Activated CD8-positive, alpha-beta memory T cell treated with anti-CD3 and anti-CD28 coated beads, Interleukin-2, amount 10 ng/mL, durations not matched to agents 7 days and 5 days (primary cell): ENCODE measurements at regions not wholly inside any gene's neighbourhood (a gene's known extent, or its start where the extent isn't known, plus 50 kb on each side); places are given as distances from the start of the nearest gene placed in this dataset.

Experiments
- ATAC-seq: fragments of 150-1000 bp; cut with Tn5 transposase; one replicate; pipeline ENCODE4 v1.10.0; 2021; ENCODE audit warnings: moderate library complexity
- CTCF ChIA-PET: fragments of 350-600 bp; sonication (Branson Sonifier 250); formaldehyde crosslinking; loops from one replicate; lab custom pipeline; 2021; ENCODE audit warnings: antibody characterized with exemption; lab: Charles Lee
- DNase-seq: peaks from one replicate; pipeline ENCODE4 v3.0.0-alpha.2; 2020
- H3K27ac Mint-ChIP-seq: one replicate; pipeline ENCODE4 v1.8.0; 2021; ENCODE audit warnings: mild to moderate bottlenecking, mixed read lengths
- H3K27me3 Mint-ChIP-seq: one replicate; pipeline ENCODE4 v1.8.0; 2021; ENCODE audit warnings: mixed read lengths
- H3K36me3 Mint-ChIP-seq: one replicate; pipeline ENCODE4 v1.8.0; 2021; ENCODE audit warnings: mild to moderate bottlenecking, mixed read lengths
- H3K4me1 Mint-ChIP-seq: one replicate; pipeline ENCODE4 v1.8.0; 2021; ENCODE audit warnings: mixed read lengths
- H3K4me3 Mint-ChIP-seq: one replicate; pipeline ENCODE4 v1.8.0; 2021; ENCODE audit warnings: mild to moderate bottlenecking, moderate library complexity, mixed read lengths
- H3K9me3 Mint-ChIP-seq: one replicate; pipeline ENCODE4 v1.8.0; 2022; ENCODE audit warnings: low read depth, mixed read lengths

GRCh38 chr10:120960725-120961124 lies 109.6 kb downstream of the WDR11 start:
- DNase-seq (no peak), ATAC-seq (no peak)
- H3K27ac Mint-ChIP-seq: no peak overlapping the region
- H3K4me1 Mint-ChIP-seq: no peaks in the 10 kb centered on the region
- H3K9me3 Mint-ChIP-seq: no peaks in the 10 kb centered on the region
- H3K36me3 Mint-ChIP-seq: no peaks in the 10 kb centered on the region
- no peak overlapping the region for H3K4me3 Mint-ChIP-seq
- no peaks in the 10 kb centered on the region for H3K27me3 Mint-ChIP-seq
- CTCF ChIA-PET: no interaction called here

DNA sequence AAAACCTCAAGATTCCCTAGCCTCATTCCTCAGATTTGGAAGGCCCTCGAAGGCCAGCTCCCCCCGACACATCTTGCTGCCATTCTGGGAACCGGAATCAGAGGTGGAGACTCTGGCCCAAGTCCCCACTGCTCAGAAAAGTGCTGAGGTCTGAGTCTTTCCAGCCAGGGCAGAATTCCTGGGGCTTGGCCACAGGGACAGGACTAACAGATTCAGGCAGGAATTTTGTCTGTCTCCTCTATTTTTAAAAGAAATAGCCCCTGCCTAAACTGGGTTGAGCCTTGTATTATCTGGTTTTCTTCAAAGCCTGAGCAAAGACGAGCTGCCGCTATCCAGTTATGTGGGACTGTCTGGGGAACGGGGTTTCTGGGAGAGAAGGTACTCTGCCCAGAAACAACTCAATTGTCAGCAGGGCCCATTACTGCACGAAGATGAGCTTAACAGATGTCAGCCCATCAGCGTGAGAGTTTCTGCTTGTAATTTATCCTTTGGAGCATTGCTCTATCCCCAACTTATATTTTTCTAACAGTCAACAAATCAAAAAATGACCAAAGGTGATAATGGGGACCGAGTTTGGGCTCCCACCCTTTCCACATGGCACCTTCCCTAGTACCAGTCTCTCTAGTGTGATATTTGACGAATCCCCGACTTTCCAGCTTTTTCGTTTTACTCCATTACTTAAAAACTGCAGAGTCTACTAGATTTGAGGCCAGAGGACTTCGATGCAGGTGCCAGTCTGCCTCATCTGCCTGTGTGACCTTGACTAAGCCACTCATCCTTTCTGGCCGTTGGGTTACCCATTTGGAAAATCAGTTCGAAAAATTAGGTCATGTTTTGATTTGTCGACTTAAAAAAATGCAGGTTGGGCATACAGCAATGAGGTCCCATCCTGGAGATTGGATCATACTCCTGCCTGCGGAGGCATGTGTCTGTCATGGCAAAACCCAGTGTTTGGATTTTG lies 110.9 kb downstream of the WDR11 start:
- no peak overlapping the region for H3K4me3 Mint-ChIP-seq
- no peak for ATAC-seq
- CTCF ChIA-PET: interaction anchor here (1.0 kb wide), 1 partner anchor 843 kb away, joined by 3 read pairs; no protein-coding TSS in a partner anchor

GRCh38 chr10:120962756-120963593 lies 111.8 kb downstream of the WDR11 start:
- CTCF ChIA-PET: interaction anchor here (1.0 kb wide), 1 partner anchor 842 kb away, joined by 3 read pairs; no protein-coding TSS in a partner anchor
- no peak overlapping the region for H3K4me3 Mint-ChIP-seq
- no peaks in the 10 kb centered on the region for H3K36me3 Mint-ChIP-seq
- no peak for DNase-seq
- H3K4me1 Mint-ChIP-seq: no peaks in the 10 kb centered on the region
- no peaks in the 10 kb centered on the region for H3K27me3 Mint-ChIP-seq
- no peak overlapping the region for H3K27ac Mint-ChIP-seq
- ATAC-seq: no peak
- no peaks in the 10 kb centered on the region for H3K9me3 Mint-ChIP-seq

More for the DNA sequence above, 110.9 kb downstream of the WDR11 start:
- no peak for DNase-seq
- Mint-ChIP-seq H3K4me1 (no peaks in the 10 kb centered on the region), H3K36me3 (no peaks in the 10 kb centered on the region), H3K9me3 (no peaks in the 10 kb centered on the region), H3K27me3 (no peaks in the 10 kb centered on the region), H3K27ac (no peak overlapping the region)

DNA sequence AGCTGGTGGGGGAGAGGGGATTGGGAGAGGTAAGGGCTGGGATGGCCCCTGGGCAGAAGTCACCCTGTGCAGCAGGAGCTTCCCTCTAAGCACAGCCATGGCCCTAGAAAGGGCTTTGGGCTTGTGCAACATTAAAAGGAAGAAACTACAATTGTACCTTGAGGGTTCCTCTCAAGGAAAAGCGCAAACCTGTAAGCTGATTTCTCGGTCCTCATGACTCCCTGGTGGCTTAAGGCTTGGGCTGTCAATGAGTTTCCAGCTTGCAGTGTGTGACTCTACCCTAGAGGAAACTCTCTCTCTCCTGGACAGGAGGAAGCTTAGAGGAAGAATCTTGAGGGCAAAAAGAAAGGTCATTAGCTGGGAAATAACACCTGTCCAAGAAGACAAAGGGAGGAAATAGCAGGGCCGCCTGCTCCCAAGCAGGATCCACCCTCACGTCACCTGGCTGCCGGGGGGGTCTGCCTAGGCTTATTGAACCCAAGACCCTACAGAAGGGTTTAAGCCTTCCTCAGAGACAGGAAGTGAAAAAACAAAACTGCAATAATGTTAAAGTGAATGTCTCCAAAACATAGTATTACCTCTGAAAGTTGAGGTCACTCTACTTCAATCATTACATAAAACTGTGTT lies 112.5 kb downstream of the WDR11 start:
- Mint-ChIP-seq H3K4me3 (no peak overlapping the region), H3K27ac (no peak overlapping the region), H3K9me3 (no peaks in the 10 kb centered on the region), H3K27me3 (peaks cover 3% of the 10 kb centered on the region), H3K4me1 (no peaks in the 10 kb centered on the region), H3K36me3 (no peaks in the 10 kb centered on the region)
- DNase-seq (no peak), ATAC-seq (no peak)
- CTCF ChIA-PET: interaction anchor here (1.0 kb wide), 1 partner anchor 842 kb away, joined by 3 read pairs; no protein-coding TSS in a partner anchor

- ATAC-seq: no peak
- no peaks in the 10 kb centered on the region for H3K36me3 Mint-ChIP-seq
- peaks cover 2% of the 10 kb centered on the region for H3K4me1 Mint-ChIP-seq
- CTCF ChIA-PET: no interaction called here
- DNase-seq: no peak
- H3K9me3 Mint-ChIP-seq: peaks cover 3% of the 10 kb centered on the region
- H3K27ac Mint-ChIP-seq: no peak overlapping the region
- H3K27me3 Mint-ChIP-seq: peaks cover 12% of the 10 kb centered on the region
- H3K4me3 Mint-ChIP-seq: no peak overlapping the region
Measured at GRCh38 chr10:120966657-120967045, 115.5 kb downstream of the WDR11 start.

- peaks cover 14% of the 10 kb centered on the region for H3K27me3 Mint-ChIP-seq
- no peak overlapping the region for H3K27ac Mint-ChIP-seq
- H3K4me3 Mint-ChIP-seq: no peak overlapping the region
- no peak for DNase-seq
- H3K4me1 Mint-ChIP-seq: peaks cover 2% of the 10 kb centered on the region
- no peak for ATAC-seq
- no peaks in the 10 kb centered on the region for H3K36me3 Mint-ChIP-seq
- CTCF ChIA-PET: interaction anchor here (1.7 kb wide), 1 partner anchor 15 kb away, joined by 3 read pairs; no protein-coding TSS in a partner anchor
- peaks cover 3% of the 10 kb centered on the region for H3K9me3 Mint-ChIP-seq
Measured at GRCh38 chr10:120969219-120969645, 118.1 kb downstream of the WDR11 start.

GRCh38 chr10:120970595-120971529 lies 119.7 kb downstream of the WDR11 start:
- CTCF ChIA-PET: interaction anchor here (1.7 kb wide), 1 partner anchor 13 kb away, joined by 3 read pairs; no protein-coding TSS in a partner anchor
- H3K4me1 Mint-ChIP-seq: peaks cover 2% of the 10 kb centered on the region
- H3K27me3 Mint-ChIP-seq: peaks cover 14% of the 10 kb centered on the region

GRCh38 chr10:120971671-120972070 lies 120.5 kb downstream of the WDR11 start:
- no peak for DNase-seq
- no peak for ATAC-seq
- H3K4me1 Mint-ChIP-seq: peaks cover 2% of the 10 kb centered on the region
- peaks cover 3% of the 10 kb centered on the region for H3K9me3 Mint-ChIP-seq
- no peak overlapping the region for H3K27ac Mint-ChIP-seq
- no peak overlapping the region for H3K4me3 Mint-ChIP-seq
- peaks cover 14% of the 10 kb centered on the region for H3K27me3 Mint-ChIP-seq
- no peaks in the 10 kb centered on the region for H3K36me3 Mint-ChIP-seq
- CTCF ChIA-PET: no interaction called here

More at GRCh38 chr10:120970595-120971529, 119.7 kb downstream of the WDR11 start:
- H3K4me3 Mint-ChIP-seq: no peak overlapping the region
- peaks cover 3% of the 10 kb centered on the region for H3K9me3 Mint-ChIP-seq
- H3K27ac Mint-ChIP-seq: no peak overlapping the region
- DNase-seq (no peak), ATAC-seq (no peak)
- H3K36me3 Mint-ChIP-seq: no peaks in the 10 kb centered on the region

DNA sequence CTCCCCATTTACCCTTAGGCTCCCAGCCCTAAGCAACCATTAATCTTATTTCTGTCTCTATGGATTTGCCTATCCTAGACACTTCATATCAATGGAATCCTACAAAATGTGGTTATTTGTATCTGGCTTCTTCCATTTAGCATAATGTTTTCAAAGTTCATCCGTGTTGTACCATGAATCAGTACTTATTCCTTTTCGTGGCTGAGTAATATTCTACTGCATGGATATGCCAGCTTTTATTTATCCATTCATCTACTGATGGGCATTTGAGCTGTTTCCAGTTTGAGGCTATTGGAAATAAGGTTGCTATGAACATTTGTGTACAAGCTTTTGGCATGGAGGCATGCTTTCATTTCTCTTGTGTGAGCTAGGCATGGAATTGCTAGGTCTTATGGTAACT lies 121.1 kb downstream of the WDR11 start:
- H3K27me3 Mint-ChIP-seq: peaks cover 14% of the 10 kb centered on the region
- H3K4me3 Mint-ChIP-seq: no peak overlapping the region
- peaks cover 3% of the 10 kb centered on the region for H3K9me3 Mint-ChIP-seq
- ATAC-seq (no peak), DNase-seq (no peak)
- CTCF ChIA-PET: no interaction called here
- no peak overlapping the region for H3K27ac Mint-ChIP-seq
- peaks cover 2% of the 10 kb centered on the region for H3K4me1 Mint-ChIP-seq
- H3K36me3 Mint-ChIP-seq: no peaks in the 10 kb centered on the region

- CTCF ChIA-PET: no interaction called here
- H3K27me3 Mint-ChIP-seq: peaks cover 32% of the 10 kb centered on the region
Measured at GRCh38 chr10:120975072-120975867, 124.1 kb downstream of the WDR11 start.

GRCh38 chr10:120975868-120976225 lies 124.7 kb downstream of the WDR11 start:
- Mint-ChIP-seq H3K4me1 (peaks cover 3% of the 10 kb centered on the region), H3K27me3 (peaks cover 37% of the 10 kb centered on the region), H3K4me3 (no peak overlapping the region), H3K27ac (no peak overlapping the region), H3K9me3 (no peaks in the 10 kb centered on the region), H3K36me3 (no peaks in the 10 kb centered on the region)
- CTCF ChIA-PET: no interaction called here
- no peak for ATAC-seq
- no peak for DNase-seq

More at GRCh38 chr10:120975072-120975867, 124.1 kb downstream of the WDR11 start:
- ATAC-seq (no peak), DNase-seq (no peak)
- no peaks in the 10 kb centered on the region for H3K36me3 Mint-ChIP-seq
- no peak overlapping the region for H3K4me3 Mint-ChIP-seq
- peaks cover 2% of the 10 kb centered on the region for H3K9me3 Mint-ChIP-seq
- peaks cover 3% of the 10 kb centered on the region for H3K4me1 Mint-ChIP-seq
- H3K27ac Mint-ChIP-seq: no peak overlapping the region
